HG03460 (cell line): ENCODE measurements at regions not wholly inside any gene's neighbourhood (a gene's known extent, or its start where the extent isn't known, plus 50 kb on each side); places are given as distances from the start of the nearest gene placed in this dataset.
A peak's percentile ranks its signal among the peaks of the same experiment; 100 is the strongest.
"Not testable (repeated sequence)": the region's sequence is repeated elsewhere in the genome, so short reads cannot be mapped to it uniquely, and the experiment has no call there.

Experiments
- ATAC-seq: cut with Tn5 transposase; IDR thresholded peaks from one replicate; pipeline ENCODE4 v1.9.1; 2021; ENCODE audit not compliant: unreplicated experiment

GRCh38 chr12:23350808-23351207, 598.7 kb downstream of the SOX5 start:
- peak; percentile 87 for ATAC-seq

DNA sequence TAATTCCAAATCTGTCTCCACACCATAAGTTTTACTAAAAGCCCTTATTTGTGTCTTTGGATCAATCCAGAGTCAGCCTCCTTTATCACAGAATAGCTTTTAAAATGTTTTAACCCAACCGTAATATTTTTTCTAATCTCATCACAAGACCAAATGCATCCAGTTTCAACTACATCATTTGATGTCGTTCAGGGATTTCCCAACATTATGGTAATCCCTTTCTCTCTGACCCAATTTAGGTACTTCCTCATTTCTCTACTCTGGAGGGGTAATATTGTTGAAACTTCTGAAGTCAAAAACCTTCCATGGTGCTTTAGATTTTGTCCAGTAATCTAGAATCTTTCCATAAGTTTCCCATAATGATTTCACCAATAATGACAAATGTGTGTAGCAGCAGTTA, 596.8 kb downstream of the SOX5 start:
- no peak for ATAC-seq

DNA sequence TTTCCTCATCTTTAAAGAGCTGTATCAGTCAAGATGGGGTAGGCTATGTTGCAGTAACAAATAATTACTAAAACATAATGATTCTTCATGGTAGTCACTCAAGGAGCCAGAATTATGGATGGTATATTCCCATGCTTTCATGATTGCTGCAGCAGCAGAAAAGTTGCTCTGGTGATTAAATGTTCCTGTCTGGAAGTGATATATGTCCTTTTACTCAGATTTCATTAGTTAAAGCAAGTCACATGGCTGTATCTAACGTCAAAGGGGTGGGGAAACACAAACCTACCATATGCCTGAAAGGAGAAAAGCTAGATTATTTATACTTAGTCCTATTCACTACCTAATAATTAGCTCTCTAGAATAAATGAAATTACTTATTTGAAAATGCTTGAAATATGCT, 594.7 kb downstream of the SOX5 start:
- ATAC-seq, result no peak

GRCh38 chr12:23356440-23356839, 593.0 kb downstream of the SOX5 start:
- ATAC-seq, result no peak

GRCh38 chr12:23356927-23357708, 592.4 kb downstream of the SOX5 start:
- no peak for ATAC-seq

DNA sequence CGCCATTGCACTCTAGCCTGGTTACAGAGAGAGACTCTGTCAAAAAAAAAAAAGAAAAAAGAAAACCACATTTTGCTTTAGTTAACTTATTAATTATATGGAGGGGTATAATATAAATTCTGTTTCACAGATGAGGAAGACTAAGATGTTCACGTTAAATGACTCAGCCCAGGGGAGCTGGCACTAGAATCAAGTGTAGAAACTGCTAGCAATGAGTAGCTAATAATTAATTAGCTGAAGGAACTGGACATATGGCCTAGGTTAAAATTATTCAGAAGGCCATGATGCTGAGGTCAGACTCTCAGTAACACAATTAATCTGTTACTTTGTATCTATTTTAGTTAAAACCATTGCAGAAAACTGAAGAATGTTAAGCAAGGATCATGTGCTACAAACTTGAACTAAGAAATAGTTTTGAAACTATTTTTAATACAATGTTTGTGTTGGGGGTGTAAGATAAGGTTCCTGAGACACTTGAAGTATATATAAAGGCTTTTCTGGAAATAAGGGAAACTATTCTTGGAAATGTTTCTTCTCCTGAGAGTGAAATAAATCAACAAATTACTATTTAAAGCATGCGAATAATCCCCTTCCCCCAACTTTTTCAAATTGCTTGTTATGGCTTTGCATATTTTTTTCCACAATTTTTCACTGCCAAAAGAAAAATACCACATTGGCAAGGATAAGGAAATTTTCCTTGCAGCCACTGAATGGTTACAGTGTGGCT, 589.3 kb downstream of the SOX5 start:
- ATAC-seq, result no peak

DNA sequence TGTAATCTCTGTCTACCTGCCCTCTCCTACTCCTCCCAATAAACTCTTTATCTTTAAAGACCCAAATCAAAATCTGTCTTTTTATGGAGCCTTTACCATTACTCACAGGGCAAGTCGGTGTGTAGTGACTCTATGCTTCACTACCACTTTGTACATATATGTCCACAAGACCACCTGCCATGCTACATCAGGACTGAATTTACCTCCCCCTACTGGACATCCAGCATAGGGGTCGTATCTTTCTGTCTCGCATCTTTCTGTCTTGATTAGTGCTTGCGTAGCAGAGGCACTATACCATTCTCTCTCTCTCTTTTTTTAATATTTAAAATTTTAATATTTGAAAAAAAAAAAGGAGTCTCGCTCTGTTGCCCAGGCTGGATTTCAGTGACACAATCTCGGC, 587.5 kb downstream of the SOX5 start:
- no peak for ATAC-seq

- no peak for ATAC-seq
Measured at GRCh38 chr12:23368590-23368989, 580.9 kb downstream of the SOX5 start.

GRCh38 chr12:23375621-23376020, 573.8 kb downstream of the SOX5 start:
- no peak for ATAC-seq

GRCh38 chr12:23376238-23376637, 573.2 kb downstream of the SOX5 start:
- no peak for ATAC-seq

DNA sequence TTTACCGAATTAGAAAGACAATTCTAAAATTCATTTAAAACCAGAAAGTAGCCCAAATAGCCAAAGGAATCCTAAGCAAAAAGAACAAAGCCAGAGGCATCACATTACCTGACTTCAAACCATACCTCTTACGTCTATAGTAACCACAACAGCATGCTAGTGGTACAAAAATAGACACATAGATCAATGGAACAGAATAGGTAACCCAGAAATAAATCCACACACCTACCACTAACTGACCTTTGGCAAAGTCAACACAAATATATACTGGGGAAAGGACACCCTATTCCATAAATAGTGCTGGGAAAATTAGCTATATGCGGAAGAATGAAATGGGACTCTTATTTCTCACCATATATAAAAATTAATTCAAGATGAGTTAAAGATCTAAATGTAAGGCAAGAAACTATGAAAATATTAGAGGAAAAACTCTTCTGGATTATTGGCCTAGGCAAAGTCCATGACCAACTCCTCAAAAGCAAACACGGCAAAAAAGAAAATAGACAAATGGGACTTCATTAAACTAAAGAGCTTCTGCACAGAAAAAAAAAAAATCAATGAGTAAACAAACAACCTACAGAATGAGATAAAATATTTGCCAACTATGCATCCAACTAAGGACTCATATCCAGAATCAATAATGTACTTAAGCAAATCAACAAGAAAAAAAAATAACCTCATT, 568.9 kb downstream of the SOX5 start:
- no peak for ATAC-seq

GRCh38 chr12:23388898-23389297, 560.6 kb downstream of the SOX5 start:
- not testable (repeated sequence) for ATAC-seq

GRCh38 chr12:23389315-23389714, 560.2 kb downstream of the SOX5 start:
- ATAC-seq, result not testable (repeated sequence)

GRCh38 chr12:23399402-23399933, 550.0 kb downstream of the SOX5 start:
- no peak for ATAC-seq

DNA sequence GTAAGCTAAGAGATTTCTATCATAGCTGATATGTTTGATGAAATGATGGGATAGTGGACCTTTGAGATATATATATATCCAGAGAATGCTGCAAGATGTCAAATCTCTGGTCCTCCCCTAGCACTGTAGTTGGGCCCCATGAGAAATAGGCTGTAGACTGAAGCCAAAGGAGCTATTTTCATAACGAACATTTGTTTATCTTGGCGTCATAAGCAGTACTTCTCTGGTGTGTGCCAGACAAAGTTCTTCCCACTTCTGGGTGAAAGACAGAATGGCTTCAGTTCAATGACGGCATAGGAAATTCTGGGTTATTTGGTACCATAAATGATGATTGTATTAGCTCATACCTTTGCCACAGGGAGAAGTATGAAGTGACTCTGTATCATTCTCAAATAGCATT, 534.3 kb downstream of the SOX5 start:
- no peak for ATAC-seq

DNA sequence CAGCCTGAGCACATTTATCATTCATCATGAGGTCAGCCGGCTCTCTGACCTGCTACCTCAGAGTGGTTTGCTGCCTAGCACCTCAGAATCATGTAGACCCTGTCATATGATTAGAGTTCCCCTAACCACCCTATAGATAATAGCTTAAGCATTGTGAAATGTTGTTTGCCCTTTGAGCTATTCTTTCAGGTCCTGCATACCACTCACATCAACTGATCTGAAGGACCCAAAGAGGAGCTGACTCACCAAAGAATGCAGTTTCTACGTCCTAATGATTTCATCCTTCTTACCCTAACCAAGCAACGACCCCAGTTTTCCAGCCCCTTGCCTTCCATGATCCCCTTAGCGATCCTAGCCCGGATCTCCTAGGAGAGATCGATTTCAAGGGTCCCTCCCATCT, 527.9 kb downstream of the SOX5 start:
- ATAC-seq, result no peak

DNA sequence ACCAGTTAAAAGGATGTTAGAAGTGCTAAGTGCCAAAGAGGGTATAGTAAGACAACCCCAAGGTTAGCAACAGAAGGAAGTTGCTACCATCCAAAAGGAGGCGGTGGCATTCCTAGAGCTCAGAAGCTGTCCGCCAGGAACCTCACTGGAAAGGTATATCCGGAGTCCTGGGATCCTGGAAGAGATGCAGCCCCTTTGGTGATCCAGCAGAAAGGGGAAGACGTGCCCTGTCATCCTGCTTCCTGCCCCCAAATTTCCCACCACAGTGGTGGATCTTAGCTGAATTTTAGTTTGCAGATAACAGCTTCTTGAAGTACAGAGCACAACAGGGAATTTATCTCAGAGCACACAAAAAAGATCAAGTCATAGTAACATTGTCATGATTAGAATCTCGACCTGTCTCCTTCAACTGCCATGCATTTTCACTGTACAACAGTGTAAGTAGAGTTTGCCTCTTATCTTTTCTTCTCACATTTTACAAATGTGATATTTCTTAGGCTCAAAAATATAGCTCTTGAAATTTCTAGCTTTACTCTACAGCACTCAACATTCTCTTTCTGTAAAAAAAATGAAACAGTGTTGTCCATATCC, 526.3 kb downstream of the SOX5 start:
- no peak for ATAC-seq

- no peak for ATAC-seq
Measured at GRCh38 chr12:23423796-23424195, 525.7 kb downstream of the SOX5 start.

- ATAC-seq, result no peak
Measured at GRCh38 chr12:23424685-23425084, 524.8 kb downstream of the SOX5 start.

DNA sequence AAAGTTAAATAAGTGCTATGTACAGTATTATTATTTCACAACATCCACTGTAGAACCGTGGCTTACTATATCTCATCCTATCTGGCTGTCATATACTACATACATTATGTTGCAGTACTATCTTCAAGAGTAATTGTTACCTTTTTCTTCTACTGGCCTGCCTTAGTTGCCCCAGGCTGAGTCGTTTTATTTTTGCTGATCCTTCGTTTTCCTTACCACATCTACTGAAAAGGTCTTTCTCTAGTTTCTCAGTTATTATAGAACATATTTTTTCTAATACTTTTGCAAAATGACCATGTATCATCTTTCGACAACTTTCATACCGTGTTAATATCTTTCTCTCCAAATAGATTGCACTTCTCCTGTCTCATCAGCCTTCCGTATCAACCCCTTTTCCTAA, 523.1 kb downstream of the SOX5 start:
- ATAC-seq, result no peak

GRCh38 chr12:23428758-23429157, 520.7 kb downstream of the SOX5 start:
- ATAC-seq, result no peak
